ENCODE measurements at regions not wholly inside any gene's neighbourhood (a gene's known extent, or its start where the extent isn't known, plus 50 kb on each side); places are given as distances from the start of the nearest gene placed in this dataset.

DNA sequence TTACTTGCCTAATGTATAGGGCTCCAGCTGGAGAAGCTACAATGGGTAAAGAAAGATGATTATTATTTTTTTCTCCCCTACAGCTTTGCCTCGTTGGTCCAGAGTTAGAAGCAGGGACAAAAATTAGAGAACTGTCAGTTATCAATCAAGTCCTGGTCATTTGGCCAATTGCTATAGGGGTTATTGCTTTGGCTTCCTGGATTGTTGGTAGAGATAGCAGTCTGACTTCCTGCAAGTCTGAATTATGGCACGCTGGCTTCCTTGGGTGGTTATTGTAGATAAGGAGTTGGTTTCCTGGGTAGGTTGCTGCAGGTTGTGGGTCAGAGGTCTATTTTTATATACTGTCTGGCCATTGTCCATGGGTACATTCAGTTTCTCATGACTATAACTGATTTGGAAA is 84.7 kb upstream of the ELAC2 start (continued):
- no peak for TF ChIP-seq CTBP2 (IDR thresholded peaks at IDR 0.05; ENCODE audit: borderline replicate concordance, insufficient read depth, insufficient read length, low read length)
- no peak for TF ChIP-seq CREB1 (IDR thresholded peaks at IDR 0.05)
